AG04449 (cell line): ENCODE measurements at regions not wholly inside any gene's neighbourhood (a gene's known extent, or its start where the extent isn't known, plus 50 kb on each side); places are given as distances from the start of the nearest gene placed in this dataset.

Experiments
- CTCF ChIA-PET: fragments of 350-600 bp; formaldehyde crosslinking; extraction: SDS; loops from one replicate; lab custom pipeline; 2021; ENCODE audit warnings: antibody characterized with exemption; lab: Yijun Ruan, JAX
- POLR2A ChIA-PET: fragments of 400-600, 350-600 bp; formaldehyde crosslinking; extraction: SDS; loops from one replicate; lab custom pipeline; 2020; ENCODE audit warnings: antibody characterized with exemption, inconsistent platforms; lab: Yijun Ruan, JAX
- DNase-seq: peaks from one replicate; pipeline ENCODE4 v3.0.0-alpha.2; 2010; ENCODE audit warnings: low read depth, low spot score
- H3K4me3 ChIP-seq: 2 replicates; pipeline ENCODE4 v1.5.1; 2011; ENCODE audit warnings: low read depth, mild to moderate bottlenecking, control low read depth, low read length
- TF ChIP-seq, protein P1 (sequence below): IDR thresholded peaks from one replicate; pipeline ENCODE4 v1.5.1; 2011; ENCODE audit warnings: mild to moderate bottlenecking, moderate library complexity, low read length, control low read depth, inconsistent platforms; ENCODE audit not compliant: insufficient read depth; ENCODE audit errors: missing control alignments

DNA sequence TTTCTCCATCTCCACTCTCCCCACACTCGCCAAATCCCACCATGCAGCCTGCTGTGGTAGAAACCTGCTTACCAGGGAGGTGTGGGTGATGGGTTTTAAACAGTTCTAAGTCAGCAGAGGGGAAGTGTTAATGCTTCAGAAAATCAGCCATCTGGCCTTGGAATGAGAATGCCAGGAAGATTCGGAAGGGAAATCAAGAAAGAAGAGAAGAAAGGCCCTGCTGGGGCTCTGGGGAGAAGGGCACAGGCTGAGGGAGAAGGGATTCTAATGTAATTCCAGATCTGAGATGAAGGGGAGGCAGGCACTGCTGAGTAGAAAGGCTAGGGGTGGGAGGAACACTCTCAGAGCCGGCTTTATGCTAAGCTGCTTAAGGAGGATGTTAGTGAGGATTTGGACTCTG is 434.7 kb upstream of the DMAC1 start:
- TF ChIP-seq, protein P1, sequence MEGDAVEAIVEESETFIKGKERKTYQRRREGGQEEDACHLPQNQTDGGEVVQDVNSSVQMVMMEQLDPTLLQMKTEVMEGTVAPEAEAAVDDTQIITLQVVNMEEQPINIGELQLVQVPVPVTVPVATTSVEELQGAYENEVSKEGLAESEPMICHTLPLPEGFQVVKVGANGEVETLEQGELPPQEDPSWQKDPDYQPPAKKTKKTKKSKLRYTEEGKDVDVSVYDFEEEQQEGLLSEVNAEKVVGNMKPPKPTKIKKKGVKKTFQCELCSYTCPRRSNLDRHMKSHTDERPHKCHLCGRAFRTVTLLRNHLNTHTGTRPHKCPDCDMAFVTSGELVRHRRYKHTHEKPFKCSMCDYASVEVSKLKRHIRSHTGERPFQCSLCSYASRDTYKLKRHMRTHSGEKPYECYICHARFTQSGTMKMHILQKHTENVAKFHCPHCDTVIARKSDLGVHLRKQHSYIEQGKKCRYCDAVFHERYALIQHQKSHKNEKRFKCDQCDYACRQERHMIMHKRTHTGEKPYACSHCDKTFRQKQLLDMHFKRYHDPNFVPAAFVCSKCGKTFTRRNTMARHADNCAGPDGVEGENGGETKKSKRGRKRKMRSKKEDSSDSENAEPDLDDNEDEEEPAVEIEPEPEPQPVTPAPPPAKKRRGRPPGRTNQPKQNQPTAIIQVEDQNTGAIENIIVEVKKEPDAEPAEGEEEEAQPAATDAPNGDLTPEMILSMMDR: no peak
- POLR2A ChIA-PET: no interaction called here
- no peak for DNase-seq
- no peak overlapping the region for H3K4me3 ChIP-seq
- CTCF ChIA-PET: no interaction called here

- CTCF ChIA-PET: no interaction called here
- TF ChIP-seq, protein P1: no peak
- POLR2A ChIA-PET: no interaction called here
- no peak overlapping the region for H3K4me3 ChIP-seq
- no peak for DNase-seq
Measured at GRCh38 chr9:8232726-8233125, 433.1 kb upstream of the DMAC1 start.

GRCh38 chr9:8229226-8229625 is 429.6 kb upstream of the DMAC1 start:
- no peak overlapping the region for H3K4me3 ChIP-seq
- TF ChIP-seq, protein P1: no peak
- CTCF ChIA-PET: no interaction called here

GRCh38 chr9:8224381-8224801 is 424.8 kb upstream of the DMAC1 start:
- H3K4me3 ChIP-seq: no peak overlapping the region
- TF ChIP-seq, protein P1: no peak
- ChIA-PET POLR2A (no interaction called here), CTCF (no interaction called here)
- no peak for DNase-seq

More at GRCh38 chr9:8229226-8229625, 429.6 kb upstream of the DMAC1 start:
- DNase-seq: no peak
- POLR2A ChIA-PET: no interaction called here

DNA sequence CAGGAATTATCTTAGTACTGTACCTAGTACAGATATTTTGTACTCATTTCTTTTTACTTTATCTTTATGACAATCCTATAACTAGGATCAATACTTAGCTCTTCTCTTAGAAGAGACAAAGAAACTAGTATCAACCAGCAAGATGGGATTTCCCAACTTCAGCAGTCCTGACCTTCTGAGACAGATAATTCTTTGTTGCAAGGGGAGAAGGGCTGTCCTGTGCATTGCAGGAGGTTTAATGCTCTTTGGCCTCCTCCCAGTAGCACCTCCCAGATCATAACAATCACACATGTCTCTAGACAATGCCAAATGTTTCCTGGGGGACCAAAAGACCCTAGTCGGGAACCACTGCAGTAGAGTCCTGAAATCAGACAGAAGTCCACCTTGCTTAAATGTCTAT is 424.3 kb upstream of the DMAC1 start:
- H3K4me3 ChIP-seq: no peak overlapping the region
- ChIA-PET CTCF (no interaction called here), POLR2A (no interaction called here)
- TF ChIP-seq, protein P1: no peak
- DNase-seq: no peak

DNA sequence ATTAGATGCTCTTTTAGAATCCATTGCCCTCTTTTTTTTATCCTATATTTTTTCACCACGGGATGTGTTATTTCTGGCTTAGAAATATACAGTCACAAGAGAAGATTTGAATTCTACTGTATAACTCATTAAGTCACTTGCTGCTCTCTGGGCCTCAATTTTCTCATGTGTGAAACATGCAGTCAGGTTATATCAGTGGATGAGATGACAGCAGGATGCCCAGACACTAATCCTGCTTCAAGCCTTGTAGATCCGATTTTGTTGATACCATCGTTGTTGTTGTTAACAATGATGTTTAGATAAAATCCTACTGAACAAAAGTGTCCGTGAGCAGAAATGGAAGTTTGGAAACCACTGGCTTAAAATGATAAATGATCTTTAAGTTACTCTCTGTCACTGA is 421.9 kb upstream of the DMAC1 start:
- no peak for DNase-seq
- ChIA-PET POLR2A (no interaction called here), CTCF (no interaction called here)
- TF ChIP-seq, protein P1: no peak
- H3K4me3 ChIP-seq: no peak overlapping the region
